HL-60 (cell line): ENCODE measurements at regions not wholly inside any gene's neighbourhood (a gene's known extent, or its start where the extent isn't known, plus 50 kb on each side); places are given as distances from the start of the nearest gene placed in this dataset.

Experiments used
- CTCF ChIP-seq: IDR thresholded peaks from one replicate; pipeline ENCODE4 v1.5.1; 2011; ENCODE audit warnings: low read length, control low read depth, inconsistent platforms; ENCODE audit not compliant: insufficient read depth
- POLR2AphosphoS5 ChIP-seq: IDR thresholded peaks from 2 replicates; pipeline ENCODE4 v1.6.1; 2012; ENCODE audit warnings: low read depth
- REST ChIP-seq: IDR thresholded peaks from 2 replicates; pipeline ENCODE4 v1.6.1; 2012; ENCODE audit warnings: low read depth; ENCODE audit not compliant: insufficient replicate concordance

GRCh38 chr3:46133285-46133684 is 74.8 kb downstream of the CCR1 start:
- TF ChIP-seq CTCF (no peak), POLR2AphosphoS5 (no peak), REST (no peak)
